ENCODE measurements at regions not wholly inside any gene's neighbourhood (a gene's known extent, or its start where the extent isn't known, plus 50 kb on each side); places are given as distances from the start of the nearest gene placed in this dataset.

DNA sequence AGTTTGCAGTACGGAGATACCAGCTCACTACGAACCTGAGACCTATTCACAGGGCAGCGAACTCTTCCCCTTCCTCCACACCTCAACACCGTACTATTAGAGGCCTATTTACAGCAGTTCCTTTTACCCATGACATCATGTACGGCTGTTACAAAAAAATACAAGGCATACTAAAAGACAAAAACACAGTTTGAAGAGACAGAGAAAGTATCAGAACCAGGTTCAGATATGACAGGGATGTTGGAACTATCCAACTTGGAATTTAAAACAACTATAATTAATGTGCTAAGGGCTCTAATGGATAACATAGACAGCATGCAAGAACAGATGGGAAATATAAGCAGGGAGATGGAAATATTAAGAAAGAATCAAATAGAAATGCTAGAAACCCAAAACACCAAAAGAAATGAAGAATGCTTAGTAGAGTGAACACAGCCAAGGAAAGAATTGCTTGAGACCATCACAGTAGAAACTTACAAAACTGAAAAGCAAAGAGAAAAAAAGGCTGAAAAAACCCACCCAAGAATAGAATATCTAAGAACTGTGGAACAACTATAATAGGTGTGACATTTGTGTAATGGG is 99.2 kb upstream of the ZNF521 start:
- Histone ChIP-seq H3K9me3 (ENCODE audit: insufficient read depth, low read depth, low read length) (no peaks in the 10 kb centered on the region), H3K36me3 (ENCODE audit: insufficient read depth, low read length) (no peaks in the 10 kb centered on the region), H3K9me2 (replicated peaks; ENCODE audit: low read depth, low read length) (no peaks in the 10 kb centered on the region), H3K4me1 (ENCODE audit: insufficient read depth, low read length, poor library complexity, severe bottlenecking) (peaks cover 19% of the 10 kb centered on the region), H3K79me2 (ENCODE audit: insufficient read depth, low read length) (no peaks in the 10 kb centered on the region), H3K9ac (ENCODE audit: low read depth, low read length, poor library complexity, severe bottlenecking) (no peak overlapping the region), H3K27me3 (ENCODE audit: insufficient read depth, low read length, poor library complexity, severe bottlenecking) (no peaks in the 10 kb centered on the region), H2AFZ (ENCODE audit: low read length) (no peak overlapping the region), H3K4me2 (ENCODE audit: low read depth, low read length, poor library complexity, severe bottlenecking) (no peak overlapping the region), H3K4me3 (ENCODE audit: low read length, poor library complexity, severe bottlenecking) (no peak overlapping the region), H3F3A (ENCODE audit: low read depth) (no peaks in the 10 kb centered on the region), H4K20me1 (ENCODE audit: insufficient read depth, low read length, poor library complexity, severe bottlenecking) (no peaks in the 10 kb centered on the region)
- TF ChIP-seq CTCF (conservative IDR thresholded peaks at IDR 0.05; ENCODE audit: low read length) (no peak), EZH2phosphoT487 (IDR thresholded peaks at IDR 0.05; ENCODE audit: borderline replicate concordance) (no peak)

- H3K4me1 ChIP-seq (ENCODE audit: insufficient read depth, low read length, poor library complexity, severe bottlenecking) = peaks cover 19% of the 10 kb centered on the region
- H3F3A ChIP-seq (ENCODE audit: low read depth) = no peaks in the 10 kb centered on the region
- TF ChIP-seq EZH2phosphoT487 (IDR thresholded peaks at IDR 0.05; ENCODE audit: borderline replicate concordance) = no peak
- TF ChIP-seq CTCF (conservative IDR thresholded peaks at IDR 0.05; ENCODE audit: low read length) = no peak
- no peaks in the 10 kb centered on the region for H3K27me3 ChIP-seq (ENCODE audit: insufficient read depth, low read length, poor library complexity, severe bottlenecking)
- no peak overlapping the region for H2AFZ ChIP-seq (ENCODE audit: low read length)
- no peaks in the 10 kb centered on the region for H3K9me3 ChIP-seq (ENCODE audit: insufficient read depth, low read depth, low read length)
- no peak overlapping the region for H3K4me2 ChIP-seq (ENCODE audit: low read depth, low read length, poor library complexity, severe bottlenecking)
- no peaks in the 10 kb centered on the region for H3K79me2 ChIP-seq (ENCODE audit: insufficient read depth, low read length)
- no peak overlapping the region for H3K4me3 ChIP-seq (ENCODE audit: low read length, poor library complexity, severe bottlenecking)
- H3K36me3 ChIP-seq (ENCODE audit: insufficient read depth, low read length) = no peaks in the 10 kb centered on the region
- no peaks in the 10 kb centered on the region for H4K20me1 ChIP-seq (ENCODE audit: insufficient read depth, low read length, poor library complexity, severe bottlenecking)
- no peak overlapping the region for H3K9ac ChIP-seq (ENCODE audit: low read depth, low read length, poor library complexity, severe bottlenecking)
- no peaks in the 10 kb centered on the region for H3K9me2 ChIP-seq (replicated peaks; ENCODE audit: low read depth, low read length)
Measured at GRCh38 chr18:25449046-25449445, 97.1 kb upstream of the ZNF521 start.

DNA sequence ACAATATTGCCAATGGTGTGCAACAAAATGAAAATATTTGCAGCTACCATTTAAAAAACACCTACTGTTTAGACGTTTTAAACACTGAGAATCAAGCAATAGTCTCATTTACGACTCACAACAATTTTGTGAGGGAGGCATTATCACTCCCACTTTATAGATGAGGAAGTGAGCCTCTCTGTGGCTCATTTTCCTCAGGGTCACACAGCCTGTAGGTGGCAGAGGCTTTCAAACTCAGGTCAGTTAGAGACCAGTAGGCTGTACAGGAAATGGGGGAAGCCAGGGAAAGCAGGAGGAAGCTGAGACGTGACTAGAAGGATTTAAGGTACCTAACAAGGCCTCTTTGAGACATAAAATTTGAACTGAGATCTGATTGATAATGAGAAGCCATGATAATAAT is 95.0 kb upstream of the ZNF521 start:
- Histone ChIP-seq H3K4me1 (ENCODE audit: insufficient read depth, low read length, poor library complexity, severe bottlenecking) (peaks cover 19% of the 10 kb centered on the region), H3K9ac (ENCODE audit: low read depth, low read length, poor library complexity, severe bottlenecking) (peak overlapping the region; percentile 15), H3K36me3 (ENCODE audit: insufficient read depth, low read length) (no peaks in the 10 kb centered on the region), H3K4me2 (ENCODE audit: low read depth, low read length, poor library complexity, severe bottlenecking) (peak overlapping the region; percentile 33), H4K20me1 (ENCODE audit: insufficient read depth, low read length, poor library complexity, severe bottlenecking) (no peaks in the 10 kb centered on the region), H3K27me3 (ENCODE audit: insufficient read depth, low read length, poor library complexity, severe bottlenecking) (no peaks in the 10 kb centered on the region), H3K4me3 (ENCODE audit: low read length, poor library complexity, severe bottlenecking) (peak overlapping the region; percentile 7), H3F3A (ENCODE audit: low read depth) (no peaks in the 10 kb centered on the region), H3K9me2 (replicated peaks; ENCODE audit: low read depth, low read length) (no peaks in the 10 kb centered on the region), H2AFZ (ENCODE audit: low read length) (peak overlapping the region; percentile 62), H3K79me2 (ENCODE audit: insufficient read depth, low read length) (no peaks in the 10 kb centered on the region), H3K9me3 (ENCODE audit: insufficient read depth, low read depth, low read length) (no peaks in the 10 kb centered on the region)
- TF ChIP-seq CTCF (conservative IDR thresholded peaks at IDR 0.05; ENCODE audit: low read length) (peak; percentile 54), EZH2phosphoT487 (IDR thresholded peaks at IDR 0.05; ENCODE audit: borderline replicate concordance) (no peak)

All from Loucy (cell line).